Spinal cord (tissue), 9 donors: ENCODE measurements at regions not wholly inside any gene's neighbourhood (a gene's known extent, or its start where the extent isn't known, plus 50 kb on each side); places are given as distances from the start of the nearest gene placed in this dataset.

Experiments
- DNase-seq, 6 donors: peaks; one replicate each; pipeline versions ENCODE4 v3.0.0 to v3.0.0-alpha.2; 2013 to 2015; ENCODE audit warnings: low spot score in 6 of 6, low read depth in 4 of 6
- H3K27ac ChIP-seq: one replicate; pipeline ENCODE4 v1.5.1; 2013; ENCODE audit warnings: low read depth, low read length, control low read depth
- H3K27me3 ChIP-seq: one replicate; pipeline ENCODE4 v1.6.1; 2013; ENCODE audit warnings: low read length; ENCODE audit not compliant: control insufficient read depth, insufficient read depth
- H3K36me3 ChIP-seq: one replicate; pipeline ENCODE4 v1.6.1; 2013; ENCODE audit warnings: low read length; ENCODE audit not compliant: control insufficient read depth, insufficient read depth
- H3K4me1 ChIP-seq: one replicate; pipeline ENCODE4 v1.6.1; 2013; ENCODE audit warnings: low read length; ENCODE audit not compliant: control insufficient read depth, insufficient read depth
- H3K4me3 ChIP-seq: one replicate; pipeline ENCODE4 v1.5.1; 2013; ENCODE audit warnings: low read depth, low read length, control low read depth
- H3K9me3 ChIP-seq: one replicate; pipeline ENCODE4 v1.6.1; 2013; ENCODE audit warnings: low read length; ENCODE audit not compliant: control insufficient read depth, insufficient read depth
- WGBS: methylation state at CpG from one replicate; pipeline ENCODE4 v1.1.5; 2013; ENCODE audit warnings: missing lambda C conversion rate; ENCODE audit not compliant: insufficient coverage; 5-methylcytosine and 5-hydroxymethylcytosine counted together
- donor health status: healthy.

- Histone ChIP-seq H3K4me1 (no peaks in the 10 kb centered on the region), H3K27ac (no peak overlapping the region), H3K36me3 (no peaks in the 10 kb centered on the region), H3K27me3 (peaks cover 4% of the 10 kb centered on the region), H3K9me3 (no peaks in the 10 kb centered on the region), H3K4me3 (no peak overlapping the region)
- DNase-seq, result no peak
- 30% methylated on average over 2 of the region's 4 CpGs for WGBS
Measured at GRCh38 chrX:46311581-46312120, 233.6 kb downstream of the ZNF674 start.

GRCh38 chrX:46310815-46311497 is 234.3 kb downstream of the ZNF674 start:
- Histone ChIP-seq H3K36me3 (no peaks in the 10 kb centered on the region), H3K9me3 (no peaks in the 10 kb centered on the region), H3K4me3 (no peak overlapping the region), H3K27ac (no peak overlapping the region), H3K4me1 (no peaks in the 10 kb centered on the region), H3K27me3 (peaks cover 4% of the 10 kb centered on the region)
- no peak for DNase-seq
- WGBS, result 59% methylated on average over 2 of the region's 4 CpGs

GRCh38 chrX:46308110-46308509 is 237.1 kb downstream of the ZNF674 start:
- Histone ChIP-seq H3K36me3 (no peaks in the 10 kb centered on the region), H3K27ac (no peak overlapping the region), H3K9me3 (no peaks in the 10 kb centered on the region), H3K4me3 (no peak overlapping the region), H3K27me3 (peaks cover 4% of the 10 kb centered on the region), H3K4me1 (no peaks in the 10 kb centered on the region)
- 0% methylated on average over 1 of the region's 3 CpGs for WGBS
- peak in 1 of 6 donors; percentile 22 for DNase-seq

GRCh38 chrX:46306103-46306502 is 239.1 kb downstream of the ZNF674 start:
- Histone ChIP-seq H3K4me1 (no peaks in the 10 kb centered on the region), H3K9me3 (no peaks in the 10 kb centered on the region), H3K27ac (no peak overlapping the region), H3K27me3 (peaks cover 4% of the 10 kb centered on the region), H3K4me3 (no peak overlapping the region), H3K36me3 (no peaks in the 10 kb centered on the region)
- WGBS, result no CpG with 5 or more reads among the region's 3 CpGs
- DNase-seq, result no peak

GRCh38 chrX:46305431-46305830 is 239.8 kb downstream of the ZNF674 start:
- DNase-seq, result no peak
- Histone ChIP-seq H3K4me1 (no peaks in the 10 kb centered on the region), H3K9me3 (no peaks in the 10 kb centered on the region), H3K27me3 (peaks cover 4% of the 10 kb centered on the region), H3K4me3 (no peak overlapping the region), H3K36me3 (no peaks in the 10 kb centered on the region), H3K27ac (no peak overlapping the region)
- WGBS, result no CpG with 5 or more reads among the region's 2 CpGs

GRCh38 chrX:46301903-46302302 is 243.3 kb downstream of the ZNF674 start:
- H3K36me3 ChIP-seq, result no peaks in the 10 kb centered on the region
- no peak overlapping the region for H3K4me3 ChIP-seq
- no peak for DNase-seq
- WGBS, result no CpG with 5 or more reads among the region's 2 CpGs
- no peaks in the 10 kb centered on the region for H3K4me1 ChIP-seq
- H3K27me3 ChIP-seq, result no peaks in the 10 kb centered on the region
- H3K9me3 ChIP-seq, result no peaks in the 10 kb centered on the region
- H3K27ac ChIP-seq, result no peak overlapping the region

- WGBS, result no CpG with 5 or more reads among the region's 2 CpGs
- no peak for DNase-seq
- no peaks in the 10 kb centered on the region for H3K9me3 ChIP-seq
- H3K27ac ChIP-seq, result no peak overlapping the region
- no peaks in the 10 kb centered on the region for H3K27me3 ChIP-seq
- no peaks in the 10 kb centered on the region for H3K4me1 ChIP-seq
- no peaks in the 10 kb centered on the region for H3K36me3 ChIP-seq
- H3K4me3 ChIP-seq, result no peak overlapping the region
Measured at GRCh38 chrX:46298821-46299220, 246.4 kb downstream of the ZNF674 start.

- H3K27ac ChIP-seq, result no peak overlapping the region
- no peaks in the 10 kb centered on the region for H3K4me1 ChIP-seq
- H3K4me3 ChIP-seq, result no peak overlapping the region
- H3K27me3 ChIP-seq, result no peaks in the 10 kb centered on the region
- no peaks in the 10 kb centered on the region for H3K36me3 ChIP-seq
- DNase-seq, result no peak
- H3K9me3 ChIP-seq, result no peaks in the 10 kb centered on the region
Measured at GRCh38 chrX:46295963-46296362, 249.3 kb downstream of the ZNF674 start.

- Histone ChIP-seq H3K4me1 (no peaks in the 10 kb centered on the region), H3K4me3 (no peak overlapping the region), H3K9me3 (peaks cover 1% of the 10 kb centered on the region), H3K27ac (no peak overlapping the region), H3K36me3 (no peaks in the 10 kb centered on the region), H3K27me3 (no peaks in the 10 kb centered on the region)
- no peak for DNase-seq
Measured at GRCh38 chrX:46294234-46294633, 251.0 kb downstream of the ZNF674 start.

- H3K27ac ChIP-seq, result no peak overlapping the region
- no peaks in the 10 kb centered on the region for H3K4me1 ChIP-seq
- H3K27me3 ChIP-seq, result no peaks in the 10 kb centered on the region
- no CpG with 5 or more reads among the region's 3 CpGs for WGBS
- no peaks in the 10 kb centered on the region for H3K9me3 ChIP-seq
- no peak overlapping the region for H3K4me3 ChIP-seq
- DNase-seq, result no peak
- H3K36me3 ChIP-seq, result no peaks in the 10 kb centered on the region
Measured at GRCh38 chrX:46279925-46280313, 265.3 kb downstream of the ZNF674 start.
